K562 (cell line): ENCODE measurements at regions not wholly inside any gene's neighbourhood (a gene's known extent, or its start where the extent isn't known, plus 50 kb on each side); places are given as distances from the start of the nearest gene placed in this dataset.

Source experiments
- ATF7 ChIP-seq: fragments of 450-650 bp; IDR thresholded peaks from 2 replicates; pipeline ENCODE4 v1.7.1; 2014; ENCODE audit warnings: mild to moderate bottlenecking, moderate library complexity
- BRF1 ChIP-seq: IDR thresholded peaks from 3 replicates; pipeline ENCODE4 v1.6.1; 2011; ENCODE audit warnings: borderline replicate concordance, mild to moderate bottlenecking; ENCODE audit not compliant: insufficient read length; ENCODE audit errors: extremely low read depth
- CXXC5 ChIP-seq: fragments of 250-450 bp; sonication (Bioruptor Pico); IDR thresholded peaks from 2 replicates; pipeline ENCODE4 v1.8.0; 2022; ENCODE audit warnings: inconsistent platforms, mild to moderate bottlenecking, moderate library complexity
- EGR1 ChIP-seq: fragments of 450-650 bp; conservative IDR thresholded peaks from 2 replicates; pipeline ENCODE4 v1.6.1; 2017; ENCODE audit warnings: mild to moderate bottlenecking
- JUN ChIP-seq, 2 experiments: sonication (generic) in 1 of 2; formaldehyde crosslinking in 1 of 2; IDR thresholded peaks; 2 replicates each; pipeline versions ENCODE4 v1.6.1 to v1.8.0; 2012 to 2022; ENCODE audit warnings: borderline replicate concordance in 2 of 2, mild to moderate bottlenecking in 2 of 2, improper control_type of control experiment in 1 of 2, low read depth in 1 of 2, low read length in 1 of 2, missing genetic modification reagents in 1 of 2
- NBN ChIP-seq: fragments of 450-650 bp; IDR thresholded peaks from 2 replicates; pipeline ENCODE4 v1.6.1; 2016; ENCODE audit warnings: low read depth, mild to moderate bottlenecking
- NCOA1 ChIP-seq: fragments of 450-650 bp; IDR thresholded peaks from 2 replicates; pipeline ENCODE4 v1.6.1; 2016; ENCODE audit warnings: low read depth
- POLR2AphosphoS5 ChIP-seq: IDR thresholded peaks from 2 replicates; pipeline ENCODE4 v1.6.1; 2011; ENCODE audit warnings: mild to moderate bottlenecking, low read depth, low read length, moderate library complexity; ENCODE audit not compliant: control insufficient read depth, insufficient read depth
- POLR2H ChIP-seq: IDR thresholded peaks from 2 replicates; pipeline ENCODE4 v1.6.1; 2016; ENCODE audit warnings: missing genetic modification characterization, low read depth, mild to moderate bottlenecking, control low read depth, missing compliant biosample characterization, moderate library complexity
- PRMT5 ChIP-seq: sonication (generic); formaldehyde crosslinking; IDR thresholded peaks from 2 replicates; pipeline ENCODE4 v1.5.0; 2020; ENCODE audit warnings: missing genetic modification reagents
- RFX5 ChIP-seq: IDR thresholded peaks from 2 replicates; pipeline ENCODE4 v1.6.1; 2011; ENCODE audit warnings: low read depth, mild to moderate bottlenecking, improper control_type of control experiment, low read length
- RHOXF2B ChIP-seq: fragments of 250-450 bp; sonication (Bioruptor Pico); conservative IDR thresholded peaks from 2 replicates; pipeline ENCODE4 v1.5.1; 2021
- SMC3 ChIP-seq: conservative IDR thresholded peaks from 2 replicates; pipeline ENCODE4 v1.6.1; 2011; ENCODE audit warnings: low read depth, low read length, improper control_type of control experiment; ENCODE audit not compliant: insufficient read depth
- STAG1 ChIP-seq: sonication (generic); formaldehyde crosslinking; IDR thresholded peaks from 2 replicates; pipeline ENCODE4 v1.5.0; 2020; ENCODE audit warnings: missing genetic modification reagents, borderline replicate concordance
- TAF9B ChIP-seq: fragments of 450-650 bp; IDR thresholded peaks from 2 replicates; pipeline ENCODE4 v1.6.1; 2018; ENCODE audit warnings: mild to moderate bottlenecking; ENCODE audit not compliant: partially characterized antibody
- ZBTB1 ChIP-seq: sonication (generic); formaldehyde crosslinking; IDR thresholded peaks from 2 replicates; pipeline ENCODE4 v1.8.1; 2023; ENCODE audit warnings: missing genetic modification reagents, low read depth, mild to moderate bottlenecking, borderline replicate concordance
- ZC3H8 ChIP-seq: fragments of 450-650 bp; IDR thresholded peaks from 2 replicates; pipeline ENCODE4 v1.6.1; 2017
- ZNF75A ChIP-seq: fragments of 450-650 bp; formaldehyde crosslinking; IDR thresholded peaks from 2 replicates; pipeline ENCODE4 v1.4.0; 2020; ENCODE audit warnings: mild to moderate bottlenecking
- TF ChIP-seq, protein P1 (sequence below): IDR thresholded peaks from 3 replicates; pipeline ENCODE4 v1.6.1; 2011; ENCODE audit warnings: borderline replicate concordance, mild to moderate bottlenecking, moderate library complexity; ENCODE audit not compliant: insufficient read length; ENCODE audit errors: extremely low read depth
- TF ChIP-seq, protein P2 (sequence below), 3 experiments: IDR thresholded peaks in 2 of 3; conservative IDR thresholded peaks in 1 of 3; 2 replicates each; pipeline ENCODE4 v1.5.1; 2011 to 2012; ENCODE audit warnings: low read length in 3 of 3, mild to moderate bottlenecking in 3 of 3, control low read depth in 2 of 3, improper control_type of control experiment in 1 of 3, inconsistent platforms in 1 of 3, low read depth in 1 of 3, mixed read lengths in 1 of 3, moderate library complexity in 1 of 3; ENCODE audit not compliant: insufficient read depth in 2 of 3
- TF ChIP-seq, protein P3 (sequence below), 2 experiments: fragments of 200-800 bp in 1 of 2; sonication (Bioruptor generic) in 1 of 2; sonication (generic) in 1 of 2; formaldehyde crosslinking in 1 of 2; IDR thresholded peaks in 1 of 2; conservative IDR thresholded peaks in 1 of 2; 2 replicates each; pipeline versions ENCODE4 v1.5.0 to v1.6.1; 2016 to 2020; ENCODE audit warnings: missing compliant biosample characterization in 1 of 2, missing genetic modification characterization in 1 of 2, missing genetic modification reagents in 1 of 2
- TF ChIP-seq, protein P4 (sequence below): sonication (generic); IDR thresholded peaks from 2 replicates; pipeline ENCODE4 v1.6.1; 2016

DNA sequence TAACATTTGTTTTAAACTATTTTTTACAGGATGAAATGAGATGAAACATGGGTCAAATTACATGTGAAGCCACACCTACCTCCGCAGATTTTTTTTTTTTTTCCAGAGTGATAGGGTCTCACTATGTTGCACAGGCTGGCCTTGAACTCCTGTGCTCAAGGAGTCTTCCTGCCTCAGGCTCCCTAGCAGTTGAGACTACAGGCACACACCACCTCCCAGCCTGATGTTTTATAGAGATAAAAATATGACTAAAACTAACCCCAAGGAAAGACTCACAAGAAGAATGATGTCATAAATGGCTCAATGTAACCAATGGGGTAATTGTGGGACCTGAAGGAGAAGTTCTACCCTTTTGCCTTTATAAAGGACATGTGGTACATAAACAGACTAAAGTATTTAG lies 52.3 kb upstream of the SOX6 start (continued):
- TF ChIP-seq SMC3 = no peak
- no peak for TF ChIP-seq BRF1
- no peak for TF ChIP-seq TAF9B
- TF ChIP-seq JUN (IDR thresholded peaks at IDR 0.05; ENCODE audit: borderline replicate concordance, low read depth, low read length) = 0 out of 2 replicates have a peak, but pooled peaks have one; percentile 64
- TF ChIP-seq JUN (CRISPR knock-in tag; IDR thresholded peaks at IDR 0.05; ENCODE audit: borderline replicate concordance) = no peak
- TF ChIP-seq NBN = no peak
- TF ChIP-seq ATF7 = peak; percentile 95
- TF ChIP-seq STAG1 = no peak
- no peak for TF ChIP-seq POLR2H (tag)
- TF ChIP-seq, protein P1, sequence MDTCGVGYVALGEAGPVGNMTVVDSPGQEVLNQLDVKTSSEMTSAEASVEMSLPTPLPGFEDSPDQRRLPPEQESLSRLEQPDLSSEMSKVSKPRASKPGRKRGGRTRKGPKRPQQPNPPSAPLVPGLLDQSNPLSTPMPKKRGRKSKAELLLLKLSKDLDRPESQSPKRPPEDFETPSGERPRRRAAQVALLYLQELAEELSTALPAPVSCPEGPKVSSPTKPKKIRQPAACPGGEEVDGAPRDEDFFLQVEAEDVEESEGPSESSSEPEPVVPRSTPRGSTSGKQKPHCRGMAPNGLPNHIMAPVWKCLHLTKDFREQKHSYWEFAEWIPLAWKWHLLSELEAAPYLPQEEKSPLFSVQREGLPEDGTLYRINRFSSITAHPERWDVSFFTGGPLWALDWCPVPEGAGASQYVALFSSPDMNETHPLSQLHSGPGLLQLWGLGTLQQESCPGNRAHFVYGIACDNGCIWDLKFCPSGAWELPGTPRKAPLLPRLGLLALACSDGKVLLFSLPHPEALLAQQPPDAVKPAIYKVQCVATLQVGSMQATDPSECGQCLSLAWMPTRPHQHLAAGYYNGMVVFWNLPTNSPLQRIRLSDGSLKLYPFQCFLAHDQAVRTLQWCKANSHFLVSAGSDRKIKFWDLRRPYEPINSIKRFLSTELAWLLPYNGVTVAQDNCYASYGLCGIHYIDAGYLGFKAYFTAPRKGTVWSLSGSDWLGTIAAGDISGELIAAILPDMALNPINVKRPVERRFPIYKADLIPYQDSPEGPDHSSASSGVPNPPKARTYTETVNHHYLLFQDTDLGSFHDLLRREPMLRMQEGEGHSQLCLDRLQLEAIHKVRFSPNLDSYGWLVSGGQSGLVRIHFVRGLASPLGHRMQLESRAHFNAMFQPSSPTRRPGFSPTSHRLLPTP = peak; percentile 46
- TF ChIP-seq ZNF75A (CRISPR knock-in tag) = no peak
- TF ChIP-seq, protein P2, sequence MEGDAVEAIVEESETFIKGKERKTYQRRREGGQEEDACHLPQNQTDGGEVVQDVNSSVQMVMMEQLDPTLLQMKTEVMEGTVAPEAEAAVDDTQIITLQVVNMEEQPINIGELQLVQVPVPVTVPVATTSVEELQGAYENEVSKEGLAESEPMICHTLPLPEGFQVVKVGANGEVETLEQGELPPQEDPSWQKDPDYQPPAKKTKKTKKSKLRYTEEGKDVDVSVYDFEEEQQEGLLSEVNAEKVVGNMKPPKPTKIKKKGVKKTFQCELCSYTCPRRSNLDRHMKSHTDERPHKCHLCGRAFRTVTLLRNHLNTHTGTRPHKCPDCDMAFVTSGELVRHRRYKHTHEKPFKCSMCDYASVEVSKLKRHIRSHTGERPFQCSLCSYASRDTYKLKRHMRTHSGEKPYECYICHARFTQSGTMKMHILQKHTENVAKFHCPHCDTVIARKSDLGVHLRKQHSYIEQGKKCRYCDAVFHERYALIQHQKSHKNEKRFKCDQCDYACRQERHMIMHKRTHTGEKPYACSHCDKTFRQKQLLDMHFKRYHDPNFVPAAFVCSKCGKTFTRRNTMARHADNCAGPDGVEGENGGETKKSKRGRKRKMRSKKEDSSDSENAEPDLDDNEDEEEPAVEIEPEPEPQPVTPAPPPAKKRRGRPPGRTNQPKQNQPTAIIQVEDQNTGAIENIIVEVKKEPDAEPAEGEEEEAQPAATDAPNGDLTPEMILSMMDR (IDR thresholded peaks at IDR 0.05 in 2 of 3, conservative IDR thresholded peaks at IDR 0.05 in 1 of 3; ENCODE audit: insufficient read depth in 2 of 3, low read depth in 1 of 3, low read length in 3 of 3) = no peak
- 0 out of 2 replicates have a peak, but pooled peaks have one; percentile 10 for TF ChIP-seq CXXC5
- TF ChIP-seq ZBTB1 (CRISPR knock-in tag) = no peak
- no peak for TF ChIP-seq PRMT5 (CRISPR knock-in tag)
- no peak for TF ChIP-seq ZC3H8
- no peak for TF ChIP-seq POLR2AphosphoS5
- TF ChIP-seq EGR1 = no peak
- TF ChIP-seq, protein P3, sequence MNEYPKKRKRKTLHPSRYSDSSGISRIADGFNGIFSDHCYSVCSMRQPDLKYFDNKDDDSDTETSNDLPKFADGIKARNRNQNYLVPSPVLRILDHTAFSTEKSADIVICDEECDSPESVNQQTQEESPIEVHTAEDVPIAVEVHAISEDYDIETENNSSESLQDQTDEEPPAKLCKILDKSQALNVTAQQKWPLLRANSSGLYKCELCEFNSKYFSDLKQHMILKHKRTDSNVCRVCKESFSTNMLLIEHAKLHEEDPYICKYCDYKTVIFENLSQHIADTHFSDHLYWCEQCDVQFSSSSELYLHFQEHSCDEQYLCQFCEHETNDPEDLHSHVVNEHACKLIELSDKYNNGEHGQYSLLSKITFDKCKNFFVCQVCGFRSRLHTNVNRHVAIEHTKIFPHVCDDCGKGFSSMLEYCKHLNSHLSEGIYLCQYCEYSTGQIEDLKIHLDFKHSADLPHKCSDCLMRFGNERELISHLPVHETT (CRISPR knock-in tag; conservative IDR thresholded peaks at IDR 0.05 in 1 of 2, IDR thresholded peaks at IDR 0.05 in 1 of 2) = no peak
- TF ChIP-seq RFX5 = no peak
- TF ChIP-seq NCOA1 = no peak
- TF ChIP-seq, protein P4, sequence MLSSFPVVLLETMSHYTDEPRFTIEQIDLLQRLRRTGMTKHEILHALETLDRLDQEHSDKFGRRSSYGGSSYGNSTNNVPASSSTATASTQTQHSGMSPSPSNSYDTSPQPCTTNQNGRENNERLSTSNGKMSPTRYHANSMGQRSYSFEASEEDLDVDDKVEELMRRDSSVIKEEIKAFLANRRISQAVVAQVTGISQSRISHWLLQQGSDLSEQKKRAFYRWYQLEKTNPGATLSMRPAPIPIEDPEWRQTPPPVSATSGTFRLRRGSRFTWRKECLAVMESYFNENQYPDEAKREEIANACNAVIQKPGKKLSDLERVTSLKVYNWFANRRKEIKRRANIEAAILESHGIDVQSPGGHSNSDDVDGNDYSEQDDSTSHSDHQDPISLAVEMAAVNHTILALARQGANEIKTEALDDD = peak; percentile 66; the same call in 1 of the 2 replicates
- TF ChIP-seq RHOXF2B (CRISPR knock-in tag) = no peak
